ENCODE measurements at regions not wholly inside any gene's neighbourhood (a gene's known extent, or its start where the extent isn't known, plus 50 kb on each side); places are given as distances from the start of the nearest gene placed in this dataset.

- Histone ChIP-seq H3K4me1 (ENCODE audit: insufficient read depth, low read length, poor library complexity, severe bottlenecking) (no peaks in the 10 kb centered on the region), H3K27ac (ENCODE audit: low read depth, low read length, poor library complexity, severe bottlenecking) (no peak overlapping the region), H3K4me3 (ENCODE audit: low read depth, low read length, poor library complexity, severe bottlenecking) (no peak overlapping the region), H4K20me1 (ENCODE audit: insufficient read depth, low read length) (no peaks in the 10 kb centered on the region), H3K4me2 (ENCODE audit: low read length) (no peak overlapping the region), H3K36me3 (ENCODE audit: insufficient read depth, low read length) (no peaks in the 10 kb centered on the region), H3K9me2 (ENCODE audit: insufficient read depth, low read length) (no peaks in the 10 kb centered on the region), H2AFZ (ENCODE audit: low read length) (no peak overlapping the region), H3K9me3 (ENCODE audit: low read length) (no peaks in the 10 kb centered on the region), H3K79me2 (ENCODE audit: insufficient read depth, low read depth, low read length) (no peaks in the 10 kb centered on the region)
- CTCF ChIA-PET (ENCODE audit: unreplicated experiment): no interaction called here
- no peak for DNase-seq (ENCODE audit: low spot score)
- intact Hi-C loops (cut with micrococcal nuclease; ENCODE audit: unreplicated experiment): no loop called here
- TF ChIP-seq EZH2phosphoT487 (IDR thresholded peaks at IDR 0.05; ENCODE audit: borderline replicate concordance, low read depth, low read length): no peak
- TF ChIP-seq, protein P1, sequence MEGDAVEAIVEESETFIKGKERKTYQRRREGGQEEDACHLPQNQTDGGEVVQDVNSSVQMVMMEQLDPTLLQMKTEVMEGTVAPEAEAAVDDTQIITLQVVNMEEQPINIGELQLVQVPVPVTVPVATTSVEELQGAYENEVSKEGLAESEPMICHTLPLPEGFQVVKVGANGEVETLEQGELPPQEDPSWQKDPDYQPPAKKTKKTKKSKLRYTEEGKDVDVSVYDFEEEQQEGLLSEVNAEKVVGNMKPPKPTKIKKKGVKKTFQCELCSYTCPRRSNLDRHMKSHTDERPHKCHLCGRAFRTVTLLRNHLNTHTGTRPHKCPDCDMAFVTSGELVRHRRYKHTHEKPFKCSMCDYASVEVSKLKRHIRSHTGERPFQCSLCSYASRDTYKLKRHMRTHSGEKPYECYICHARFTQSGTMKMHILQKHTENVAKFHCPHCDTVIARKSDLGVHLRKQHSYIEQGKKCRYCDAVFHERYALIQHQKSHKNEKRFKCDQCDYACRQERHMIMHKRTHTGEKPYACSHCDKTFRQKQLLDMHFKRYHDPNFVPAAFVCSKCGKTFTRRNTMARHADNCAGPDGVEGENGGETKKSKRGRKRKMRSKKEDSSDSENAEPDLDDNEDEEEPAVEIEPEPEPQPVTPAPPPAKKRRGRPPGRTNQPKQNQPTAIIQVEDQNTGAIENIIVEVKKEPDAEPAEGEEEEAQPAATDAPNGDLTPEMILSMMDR (conservative IDR thresholded peaks at IDR 0.05; ENCODE audit: low read length): no peak
- BruUV-seq (replicated peaks): no TSS peak
- POLR2A ChIA-PET: no interaction called here
These were observed 87.5 kb upstream of the NAA20 start for GRCh38 chr20:19929481-19930145.

DNA sequence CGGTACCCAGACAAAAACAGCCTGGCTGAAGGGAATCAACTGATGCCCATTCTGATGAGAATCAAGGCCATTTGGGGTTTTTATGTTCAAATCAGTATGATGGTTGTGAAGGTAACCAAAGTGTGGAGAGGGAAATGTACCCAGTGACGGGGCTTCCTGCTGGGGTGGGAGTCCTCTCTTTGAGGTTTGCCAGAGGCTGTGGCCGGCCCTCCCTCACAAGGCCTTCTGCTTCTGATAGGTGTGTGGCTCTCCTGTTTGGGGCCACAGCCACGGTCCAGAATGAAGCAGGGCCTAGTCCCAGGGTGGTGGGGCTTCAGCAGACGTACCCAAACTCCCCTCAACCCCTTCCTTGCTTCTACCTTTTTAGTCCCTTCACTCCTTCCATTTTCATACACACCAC lies 86.7 kb upstream of the NAA20 start:
- no peak overlapping the region for H3K27ac ChIP-seq (ENCODE audit: low read depth, low read length, poor library complexity, severe bottlenecking)
- TF ChIP-seq, protein P1 (conservative IDR thresholded peaks at IDR 0.05; ENCODE audit: low read length): no peak
- TF ChIP-seq EZH2phosphoT487 (IDR thresholded peaks at IDR 0.05; ENCODE audit: borderline replicate concordance, low read depth, low read length): no peak
- no TSS peak for BruUV-seq (replicated peaks)
- no peaks in the 10 kb centered on the region for H3K36me3 ChIP-seq (ENCODE audit: insufficient read depth, low read length)
- H3K4me2 ChIP-seq (ENCODE audit: low read length): no peak overlapping the region
- no peaks in the 10 kb centered on the region for H3K9me3 ChIP-seq (ENCODE audit: low read length)
- ChIA-PET CTCF (ENCODE audit: unreplicated experiment) (no interaction called here), POLR2A (no interaction called here)
- H3K9me2 ChIP-seq (ENCODE audit: insufficient read depth, low read length): no peaks in the 10 kb centered on the region
- H2AFZ ChIP-seq (ENCODE audit: low read length): no peak overlapping the region
- no peaks in the 10 kb centered on the region for H3K79me2 ChIP-seq (ENCODE audit: insufficient read depth, low read depth, low read length)
- DNase-seq (ENCODE audit: low spot score): no peak
- intact Hi-C loops (cut with micrococcal nuclease; ENCODE audit: unreplicated experiment): no loop called here
- no peak overlapping the region for H3K4me3 ChIP-seq (ENCODE audit: low read depth, low read length, poor library complexity, severe bottlenecking)
- H3K4me1 ChIP-seq (ENCODE audit: insufficient read depth, low read length, poor library complexity, severe bottlenecking): no peaks in the 10 kb centered on the region
- no peaks in the 10 kb centered on the region for H4K20me1 ChIP-seq (ENCODE audit: insufficient read depth, low read length)

- no peak overlapping the region for H3K4me3 ChIP-seq (ENCODE audit: low read depth, low read length, poor library complexity, severe bottlenecking)
- H3K36me3 ChIP-seq (ENCODE audit: insufficient read depth, low read length): no peaks in the 10 kb centered on the region
- H3K79me2 ChIP-seq (ENCODE audit: insufficient read depth, low read depth, low read length): no peaks in the 10 kb centered on the region
- H3K9me3 ChIP-seq (ENCODE audit: low read length): no peaks in the 10 kb centered on the region
- TF ChIP-seq, protein P1 (conservative IDR thresholded peaks at IDR 0.05; ENCODE audit: low read length): no peak
- TF ChIP-seq EZH2phosphoT487 (IDR thresholded peaks at IDR 0.05; ENCODE audit: borderline replicate concordance, low read depth, low read length): no peak
- H4K20me1 ChIP-seq (ENCODE audit: insufficient read depth, low read length): no peaks in the 10 kb centered on the region
- intact Hi-C loops (cut with micrococcal nuclease; ENCODE audit: unreplicated experiment): no loop called here
- no peak overlapping the region for H2AFZ ChIP-seq (ENCODE audit: low read length)
- CTCF ChIA-PET (ENCODE audit: unreplicated experiment): no interaction called here
- BruUV-seq (replicated peaks): no TSS peak
- no peak overlapping the region for H3K27ac ChIP-seq (ENCODE audit: low read depth, low read length, poor library complexity, severe bottlenecking)
- DNase-seq (ENCODE audit: low spot score): no peak
- H3K4me2 ChIP-seq (ENCODE audit: low read length): no peak overlapping the region
- no peaks in the 10 kb centered on the region for H3K4me1 ChIP-seq (ENCODE audit: insufficient read depth, low read length, poor library complexity, severe bottlenecking)
- no peaks in the 10 kb centered on the region for H3K9me2 ChIP-seq (ENCODE audit: insufficient read depth, low read length)
- POLR2A ChIA-PET: interaction anchor here (0.6 kb wide), 1 partner anchor 1458 kb away, joined by 4 read pairs; no protein-coding TSS in a partner anchor
These were observed 84.9 kb upstream of the NAA20 start for GRCh38 chr20:19932170-19932667.
